Endothelial cell of umbilical vein (primary cell): ENCODE measurements at regions not wholly inside any gene's neighbourhood (a gene's known extent, or its start where the extent isn't known, plus 50 kb on each side); places are given as distances from the start of the nearest gene placed in this dataset.
A peak's percentile ranks its signal among the peaks of the same experiment; 100 is the strongest.

ENCODE experiments used
- BruUV-seq: library from RNA; stranded (reverse); fragments of 400-500 nt; replicated peaks from 2 replicates; lab custom pipeline; 2021; lab: Mats Ljungman, UMichigan
- CTCF ChIA-PET: fragments of 300-600, 350-600 bp; sonication (Branson Sonifier 250); formaldehyde crosslinking; loops from one replicate; lab custom pipeline; 2021; ENCODE audit warnings: antibody characterized with exemption, inconsistent platforms; lab: Charles Lee
- POLR2A ChIA-PET: fragments of 300-600, 350-600 bp; sonication (Branson Sonifier 250); formaldehyde crosslinking; loops from one replicate; lab custom pipeline; 2021; ENCODE audit warnings: antibody characterized with exemption, inconsistent platforms; lab: Charles Lee
- DNase-seq: peaks from one replicate; pipeline ENCODE4 v3.0.0-alpha.2; 2011; ENCODE audit warnings: low read depth, low spot score
- FAIRE-seq: peaks from 2 replicates; lab custom pipeline; 2011; peaks lifted over from hg19 to GRCh38; lab: Jason Lieb, UNC
- H2AFZ ChIP-seq: 2 replicates; pipeline ENCODE4 v1.6.0; 2012; ENCODE audit warnings: low read depth, low read length, control low read depth, inconsistent platforms
- H3K27ac ChIP-seq: 2 replicates; pipeline ENCODE4 v1.5.1; 2011; ENCODE audit warnings: low read depth, mild to moderate bottlenecking, control low read depth, low read length, moderate library complexity; ENCODE audit not compliant: insufficient read depth
- H3K27me3 ChIP-seq, 2 experiments: 2 replicates each; pipeline versions ENCODE4 v1.6.0 to v1.6.1; 2011; ENCODE audit warnings: low read length in 2 of 2, mixed read lengths in 1 of 2; ENCODE audit not compliant: control insufficient read depth in 2 of 2, insufficient read depth in 2 of 2
- H3K36me3 ChIP-seq, 2 experiments: 2 replicates in 1 of 2; 3 replicates in 1 of 2; pipeline ENCODE4 v1.5.1; 2011; ENCODE audit warnings: low read length in 2 of 2, mild to moderate bottlenecking in 1 of 2, moderate library complexity in 1 of 2; ENCODE audit not compliant: control insufficient read depth in 2 of 2, insufficient read depth in 2 of 2; ENCODE audit errors: extremely low read depth in 1 of 2
- H3K4me1 ChIP-seq: 3 replicates; pipeline ENCODE4 v1.5.1; 2011; ENCODE audit warnings: mild to moderate bottlenecking, low read length; ENCODE audit not compliant: control insufficient read depth, insufficient read depth; ENCODE audit errors: extremely low read depth
- H3K4me2 ChIP-seq: 2 replicates; pipeline ENCODE4 v1.6.1; 2011; ENCODE audit warnings: low read length, control low read depth, mixed read lengths; ENCODE audit not compliant: insufficient read depth
- H3K4me3 ChIP-seq, 3 experiments: fragments of 200-600 bp in 1 of 3; sonication (generic), shearing (Covaris generic) in 1 of 3; replicated peaks in 1 of 3; 2 replicates each; pipeline ENCODE4 v1.5.1; 2011 to 2016; ENCODE audit warnings: control low read depth in 3 of 3, low read length in 3 of 3, mild to moderate bottlenecking in 2 of 3, inconsistent platforms in 1 of 3, low read depth in 1 of 3, moderate library complexity in 1 of 3; ENCODE audit not compliant: insufficient read depth in 1 of 3
- H3K79me2 ChIP-seq: 2 replicates; pipeline ENCODE4 v1.6.0; 2012; ENCODE audit warnings: low read length, inconsistent platforms; ENCODE audit not compliant: control insufficient read depth, insufficient read depth
- H3K9ac ChIP-seq: replicated peaks from 2 replicates; pipeline ENCODE3; 2011; ENCODE audit warnings: low read length, control low read depth; ENCODE audit not compliant: insufficient read depth; ENCODE audit errors: extremely low read depth
- H3K9me1 ChIP-seq: replicated peaks from 3 replicates; pipeline ENCODE4 v1.6.0; 2011; ENCODE audit warnings: mild to moderate bottlenecking, low read length; ENCODE audit not compliant: control insufficient read depth, insufficient read depth; ENCODE audit errors: extremely low read depth
- H3K9me3 ChIP-seq: replicated peaks from 2 replicates; pipeline ENCODE4 v1.5.1; 2012; ENCODE audit warnings: low read length, inconsistent platforms; ENCODE audit not compliant: control insufficient read depth, insufficient read depth
- H4K20me1 ChIP-seq: replicated peaks from 2 replicates; pipeline ENCODE3; 2011; ENCODE audit warnings: mild to moderate bottlenecking, low read length; ENCODE audit not compliant: control insufficient read depth, insufficient read depth; ENCODE audit errors: extremely low read depth
- FOS ChIP-seq: IDR thresholded peaks from 2 replicates; pipeline ENCODE4 v1.6.1; 2011; ENCODE audit warnings: mild to moderate bottlenecking, low read length, moderate library complexity, borderline replicate concordance; ENCODE audit not compliant: insufficient read depth
- GATA2 ChIP-seq: IDR thresholded peaks from 2 replicates; pipeline ENCODE4 v1.7.0; 2011; ENCODE audit warnings: low read depth, mild to moderate bottlenecking, moderate library complexity, mixed read lengths, low read length; ENCODE audit not compliant: insufficient read length, insufficient read depth
- MYC ChIP-seq: IDR thresholded peaks from one replicate; pipeline ENCODE4 v1.6.1; 2011; ENCODE audit warnings: mild to moderate bottlenecking, low read depth, low read length
- POLR2A ChIP-seq: IDR thresholded peaks from 2 replicates; pipeline ENCODE4 v1.6.1; 2012; ENCODE audit warnings: low read depth, mild to moderate bottlenecking, control low read depth, low read length
- dilution Hi-C: fragments of 300-500 bp; cut with MboI; formaldehyde crosslinking; loops from one replicate; pipeline ENCODE4 v1.15.0; 2019; ENCODE audit warnings: low sequenced_read_pairs; ENCODE audit not compliant: extremely low pct_ligation_motif_present
- intact Hi-C: fragments of 100-400 bp; cut with micrococcal nuclease; formaldehyde crosslinking; loops from one replicate; pipeline ENCODE4 v1.10.0; 2022
- TF ChIP-seq, protein P1 (sequence below): IDR thresholded peaks from 2 replicates; pipeline ENCODE4 v1.6.1; 2011; ENCODE audit not compliant: insufficient read depth, insufficient read length

DNA sequence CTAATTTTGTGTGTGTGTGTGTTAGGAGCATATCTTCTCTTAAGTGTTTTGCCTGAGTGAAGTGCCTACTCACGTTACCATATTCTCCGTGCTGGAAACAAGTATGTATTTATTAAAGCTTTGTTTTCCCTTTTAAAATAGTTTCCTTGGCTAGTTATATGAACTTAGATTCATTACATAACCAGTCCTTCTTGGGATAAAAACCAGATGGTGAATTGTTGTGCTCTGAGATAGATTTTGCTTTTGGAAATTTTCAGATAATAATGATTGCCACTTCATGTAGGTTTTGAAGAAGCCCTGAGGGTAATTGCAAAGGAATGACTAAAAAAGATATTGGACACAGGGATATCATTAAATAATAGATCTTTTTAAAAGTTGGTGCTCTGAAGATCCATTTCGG lies 390.2 kb upstream of the SGO1 start:
- no TSS peak for BruUV-seq
- intact Hi-C loops (no loop called here), dilution Hi-C loops (no loop called here)
- H3K36me3 ChIP-seq, result no peaks in the 10 kb centered on the region
- TF ChIP-seq MYC (no peak), POLR2A (no peak), GATA2 (no peak)
- TF ChIP-seq, protein P1, sequence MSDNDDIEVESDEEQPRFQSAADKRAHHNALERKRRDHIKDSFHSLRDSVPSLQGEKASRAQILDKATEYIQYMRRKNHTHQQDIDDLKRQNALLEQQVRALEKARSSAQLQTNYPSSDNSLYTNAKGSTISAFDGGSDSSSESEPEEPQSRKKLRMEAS, result no peak
- H3K27ac ChIP-seq, result no peak overlapping the region
- no peaks in the 10 kb centered on the region for H3K9me3 ChIP-seq
- no peak overlapping the region for H3K4me2 ChIP-seq
- ChIA-PET POLR2A (no interaction called here), CTCF (no interaction called here)
- FAIRE-seq (no peak), DNase-seq (no peak)
- H3K4me1 ChIP-seq, result peaks cover 4% of the 10 kb centered on the region
- no peaks in the 10 kb centered on the region for H3K79me2 ChIP-seq
- H3K9me1 ChIP-seq, result no peaks in the 10 kb centered on the region
- no peaks in the 10 kb centered on the region for H3K27me3 ChIP-seq
- H3K9ac ChIP-seq, result no peak overlapping the region
- no peak overlapping the region for H3K4me3 ChIP-seq
- no peak overlapping the region for H2AFZ ChIP-seq
- H4K20me1 ChIP-seq, result no peaks in the 10 kb centered on the region

DNA sequence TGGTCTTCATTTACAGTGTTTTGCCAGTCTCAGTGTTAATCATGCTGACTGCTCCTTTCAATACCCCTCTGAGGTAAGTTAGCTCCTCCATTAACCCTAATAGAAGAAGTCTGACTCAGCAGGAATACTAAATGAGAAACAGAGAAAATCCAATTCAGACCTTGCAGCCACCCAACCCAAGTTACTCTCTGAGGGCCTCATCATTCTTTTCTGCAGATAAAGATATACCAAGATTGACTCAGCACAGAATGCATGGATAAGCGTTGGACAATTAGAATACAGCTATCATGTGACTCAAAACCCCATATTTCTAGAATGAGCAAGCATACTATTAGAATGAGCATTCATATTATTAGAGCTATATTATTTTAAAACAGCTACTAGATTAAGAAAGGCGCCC lies 389.1 kb upstream of the SGO1 start:
- ChIA-PET CTCF (interaction anchor here (0.8 to 1.0 kb wide), 2 partner anchors 11 to 20 kb away, joined by 3 read pairs; no protein-coding TSS in a partner anchor), POLR2A (no interaction called here)
- dilution Hi-C loops, result no loop called here
- H2AFZ ChIP-seq, result no peak overlapping the region
- H4K20me1 ChIP-seq, result no peaks in the 10 kb centered on the region
- DNase-seq (no peak), FAIRE-seq (no peak)
- H3K27me3 ChIP-seq, result no peaks in the 10 kb centered on the region
- intact Hi-C loops, result no loop called here
- no peaks in the 10 kb centered on the region for H3K9me1 ChIP-seq
- no peak overlapping the region for H3K9ac ChIP-seq
- no peaks in the 10 kb centered on the region for H3K9me3 ChIP-seq
- TF ChIP-seq POLR2A, result no peak
- peak; percentile 5 for TF ChIP-seq FOS
- no TSS peak for BruUV-seq
- H3K4me3 ChIP-seq, result no peak overlapping the region
- no peak overlapping the region for H3K4me2 ChIP-seq
- H3K27ac ChIP-seq, result peak overlapping the region; percentile 2
- H3K79me2 ChIP-seq, result no peaks in the 10 kb centered on the region
- no peaks in the 10 kb centered on the region for H3K36me3 ChIP-seq
- peaks cover 4% of the 10 kb centered on the region for H3K4me1 ChIP-seq
